ENCODE measurements at regions not wholly inside any gene's neighbourhood (a gene's known extent, or its start where the extent isn't known, plus 50 kb on each side); places are given as distances from the start of the nearest gene placed in this dataset.

DNA sequence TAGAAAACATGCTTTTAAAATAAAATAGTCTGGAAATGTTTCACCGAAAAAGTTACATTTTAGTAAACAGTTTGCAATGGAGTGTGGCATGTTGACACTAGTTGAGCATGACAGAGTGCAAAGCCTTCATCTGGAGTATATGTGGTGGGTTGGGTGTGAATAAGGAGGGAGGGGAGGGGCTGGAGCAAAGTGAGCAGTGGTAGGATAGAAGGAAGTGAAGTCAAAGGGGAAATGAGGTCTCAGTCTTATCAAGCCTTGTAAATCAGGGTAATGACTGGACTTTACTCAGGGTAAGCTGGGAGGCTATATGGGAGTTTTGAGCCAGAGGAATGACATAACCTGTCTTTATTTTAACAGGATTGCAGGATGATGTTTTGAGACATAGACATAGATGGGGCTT is 222.8 kb downstream of the PCDH20 start:
- Histone ChIP-seq H3K4me1 (ENCODE audit: control insufficient read depth, extremely low read depth, insufficient read depth, low read length) (no peaks in the 10 kb centered on the region), H3K9me1 (ENCODE audit: control insufficient read depth, extremely low read depth, insufficient read depth, low read length) (no peaks in the 10 kb centered on the region), H3K4me2 (ENCODE audit: control insufficient read depth, extremely low read depth, insufficient read depth, low read depth, low read length) (no peak overlapping the region), H3K9ac (ENCODE audit: control insufficient read depth, extremely low read depth, insufficient read depth, low read length) (no peak overlapping the region), H4K20me1 (ENCODE audit: control insufficient read depth, extremely low read depth, insufficient read depth, low read length) (no peaks in the 10 kb centered on the region), H3K4me3 (ENCODE audit: control insufficient read depth in 2 of 3, extremely low read depth in 1 of 3, insufficient read depth in 2 of 3, low read depth in 1 of 3, low read length in 3 of 3) (no peak overlapping the region), H3K9me3 (ENCODE audit: control insufficient read depth, low read depth, low read length) (no peaks in the 10 kb centered on the region), H3K79me2 (ENCODE audit: control insufficient read depth, insufficient read depth, low read length) (no peaks in the 10 kb centered on the region), H3K27me3 (ENCODE audit: control insufficient read depth, extremely low read depth, insufficient read depth, low read length) (no peaks in the 10 kb centered on the region), H3K27ac (ENCODE audit: control insufficient read depth, insufficient read depth, low read length) (no peak overlapping the region), H3K36me3 (ENCODE audit: control insufficient read depth in 2 of 2, extremely low read depth in 1 of 2, insufficient read depth in 2 of 2, low read length in 2 of 2) (no peaks in the 10 kb centered on the region), H2AFZ (ENCODE audit: control insufficient read depth, low read length) (no peak overlapping the region)
- dilution Hi-C loops (cut with MboI; ENCODE audit: extremely low pct_ligation_motif_present, low sequenced_read_pairs): no loop called here
- TF ChIP-seq, protein P1, sequence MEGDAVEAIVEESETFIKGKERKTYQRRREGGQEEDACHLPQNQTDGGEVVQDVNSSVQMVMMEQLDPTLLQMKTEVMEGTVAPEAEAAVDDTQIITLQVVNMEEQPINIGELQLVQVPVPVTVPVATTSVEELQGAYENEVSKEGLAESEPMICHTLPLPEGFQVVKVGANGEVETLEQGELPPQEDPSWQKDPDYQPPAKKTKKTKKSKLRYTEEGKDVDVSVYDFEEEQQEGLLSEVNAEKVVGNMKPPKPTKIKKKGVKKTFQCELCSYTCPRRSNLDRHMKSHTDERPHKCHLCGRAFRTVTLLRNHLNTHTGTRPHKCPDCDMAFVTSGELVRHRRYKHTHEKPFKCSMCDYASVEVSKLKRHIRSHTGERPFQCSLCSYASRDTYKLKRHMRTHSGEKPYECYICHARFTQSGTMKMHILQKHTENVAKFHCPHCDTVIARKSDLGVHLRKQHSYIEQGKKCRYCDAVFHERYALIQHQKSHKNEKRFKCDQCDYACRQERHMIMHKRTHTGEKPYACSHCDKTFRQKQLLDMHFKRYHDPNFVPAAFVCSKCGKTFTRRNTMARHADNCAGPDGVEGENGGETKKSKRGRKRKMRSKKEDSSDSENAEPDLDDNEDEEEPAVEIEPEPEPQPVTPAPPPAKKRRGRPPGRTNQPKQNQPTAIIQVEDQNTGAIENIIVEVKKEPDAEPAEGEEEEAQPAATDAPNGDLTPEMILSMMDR (optimal IDR thresholded peaks at IDR 0.05 in 1 of 3, IDR thresholded peaks at IDR 0.05 in 1 of 3, conservative IDR thresholded peaks at IDR 0.05 in 1 of 3; ENCODE audit: extremely low read depth in 1 of 3, insufficient read depth in 2 of 3, low read length in 3 of 3): no peak
- no peak for TF ChIP-seq EZH2 (IDR thresholded peaks at IDR 0.05; ENCODE audit: low read length)
- DNase-seq (ENCODE audit: low read depth, low spot score) (no peak), FAIRE-seq (no peak)

GRCh38 chr13:61188057-61188456 is 227.6 kb downstream of the PCDH20 start:
- Histone ChIP-seq H3K4me3 (ENCODE audit: control insufficient read depth in 2 of 3, extremely low read depth in 1 of 3, insufficient read depth in 2 of 3, low read depth in 1 of 3, low read length in 3 of 3) (no peak overlapping the region), H3K27me3 (ENCODE audit: control insufficient read depth, extremely low read depth, insufficient read depth, low read length) (no peaks in the 10 kb centered on the region), H3K36me3 (ENCODE audit: control insufficient read depth in 2 of 2, extremely low read depth in 1 of 2, insufficient read depth in 2 of 2, low read length in 2 of 2) (no peaks in the 10 kb centered on the region), H3K9me1 (ENCODE audit: control insufficient read depth, extremely low read depth, insufficient read depth, low read length) (no peaks in the 10 kb centered on the region), H3K9me3 (ENCODE audit: control insufficient read depth, low read depth, low read length) (no peaks in the 10 kb centered on the region), H3K4me1 (ENCODE audit: control insufficient read depth, extremely low read depth, insufficient read depth, low read length) (no peaks in the 10 kb centered on the region), H4K20me1 (ENCODE audit: control insufficient read depth, extremely low read depth, insufficient read depth, low read length) (no peaks in the 10 kb centered on the region), H3K9ac (ENCODE audit: control insufficient read depth, extremely low read depth, insufficient read depth, low read length) (no peak overlapping the region), H3K79me2 (ENCODE audit: control insufficient read depth, insufficient read depth, low read length) (no peaks in the 10 kb centered on the region), H3K27ac (ENCODE audit: control insufficient read depth, insufficient read depth, low read length) (no peak overlapping the region), H3K4me2 (ENCODE audit: control insufficient read depth, extremely low read depth, insufficient read depth, low read depth, low read length) (no peak overlapping the region), H2AFZ (ENCODE audit: control insufficient read depth, low read length) (no peak overlapping the region)
- DNase-seq (ENCODE audit: low read depth, low spot score) (no peak), FAIRE-seq (no peak)
- dilution Hi-C loops (cut with MboI; ENCODE audit: extremely low pct_ligation_motif_present, low sequenced_read_pairs): no loop called here
- no peak for TF ChIP-seq EZH2 (IDR thresholded peaks at IDR 0.05; ENCODE audit: low read length)
- TF ChIP-seq, protein P1 (optimal IDR thresholded peaks at IDR 0.05 in 1 of 3, IDR thresholded peaks at IDR 0.05 in 1 of 3, conservative IDR thresholded peaks at IDR 0.05 in 1 of 3; ENCODE audit: extremely low read depth in 1 of 3, insufficient read depth in 2 of 3, low read length in 3 of 3): no peak
